Spleen (tissue), 11 donors: ENCODE measurements at regions not wholly inside any gene's neighbourhood (a gene's known extent, or its start where the extent isn't known, plus 50 kb on each side); places are given as distances from the start of the nearest gene placed in this dataset.

Experiments used
- DNase-seq: peaks from one replicate; pipeline ENCODE4 v3.0.0-alpha.2; 2020
- H3K27ac ChIP-seq, 8 donors: fragments of 200-600 bp; sonication (generic) in 7 of 8; 1 replicate in 4 of 8; 2 replicates in 4 of 8; pipeline versions ENCODE4 v1.5.0 to v1.8.0; 2016 to 2021; ENCODE audit warnings: inconsistent platforms in 4 of 8, mild to moderate bottlenecking in 4 of 8, moderate library complexity in 1 of 8
- H3K27me3 ChIP-seq, 7 donors: fragments of 200-600 bp; sonication (generic) in 6 of 7; replicated peaks in 1 of 7; 1 replicate in 4 of 7; 2 replicates in 3 of 7; pipeline versions ENCODE4 v1.5.0 to v1.8.0; 2016 to 2021; ENCODE audit warnings: inconsistent platforms in 3 of 7, mild to moderate bottlenecking in 1 of 7
- H3K36me3 ChIP-seq, 6 donors: fragments of 200-600 bp; sonication (generic) in 5 of 6; 1 replicate in 4 of 6; 2 replicates in 2 of 6; pipeline versions ENCODE4 v1.5.0 to v1.8.0; 2016 to 2021; ENCODE audit warnings: inconsistent platforms in 2 of 6
- H3K4me1 ChIP-seq, 6 donors: fragments of 200-600 bp; sonication (generic) in 5 of 6; 1 replicate in 3 of 6; 2 replicates in 3 of 6; pipeline versions ENCODE4 v1.5.0 to v1.8.0; 2016 to 2021; ENCODE audit warnings: inconsistent platforms in 3 of 6
- H3K4me3 ChIP-seq, 8 donors: fragments of 200-600 bp; sonication (generic) in 7 of 8; 1 replicate in 4 of 8; 2 replicates in 4 of 8; pipeline versions ENCODE4 v1.5.0 to v1.8.0; 2016 to 2021; ENCODE audit warnings: inconsistent platforms in 4 of 8, mild to moderate bottlenecking in 4 of 8, moderate library complexity in 2 of 8
- H3K9me3 ChIP-seq, 8 donors: fragments of 200-600 bp; sonication (generic) in 7 of 8; 1 replicate in 4 of 8; 2 replicates in 4 of 8; pipeline versions ENCODE4 v1.5.0 to v1.8.0; 2016 to 2021; ENCODE audit warnings: inconsistent platforms in 4 of 8
- CTCF ChIP-seq, 11 experiments: fragments of 200-600 bp in 7 of 11; fragments of 450-650 bp in 4 of 11; sonication (generic) in 4 of 11; IDR thresholded peaks in 8 of 11; conservative IDR thresholded peaks in 3 of 11; 1 replicate in 7 of 11; 2 replicates in 4 of 11; pipeline versions ENCODE4 v1.4.0 to v1.8.0; 2016 to 2021; ENCODE audit warnings: antibody characterized with exemption in 11 of 11, inconsistent platforms in 4 of 11, mild to moderate bottlenecking in 1 of 11
- POLR2A ChIP-seq, 3 donors: fragments of 450-650 bp; IDR thresholded peaks; one replicate each; pipeline ENCODE4 v1.5.1; 2017; ENCODE audit warnings: antibody characterized with exemption in 3 of 3, mild to moderate bottlenecking in 1 of 3
- POLR2AphosphoS5 ChIP-seq, 3 donors: sonication (generic); formaldehyde crosslinking; IDR thresholded peaks; one replicate each; pipeline ENCODE4 v1.5.1; 2017; ENCODE audit warnings: antibody characterized with exemption in 3 of 3
- WGBS, 5 donors: extraction: QIAGEN DNeasy Blood & Tissue Kit in 3 of 5; methylation state at CpG; one replicate each; pipeline versions ENCODE4 v1.1.5 to v1.1.7; 2013 to 2018; 5-methylcytosine and 5-hydroxymethylcytosine counted together
- intact Hi-C: fragments of 100-400 bp; cut with DNase I; formaldehyde crosslinking; loops from one replicate; pipeline ENCODE4 v1.15.0; 2023; ENCODE audit warnings: low total_unique reads
- donor health status: healthy with polysubstance abuse.
- donor health status: DM: no; HTN: no; CAD: no; lungs with moderate emphysema.
- donor health status: DM: no; HTN: no; CAD: no.
- donor health status: Bipolar disorder and iron deficiency.
- donor health status: healthy.
- donor health status: DM: no; HTN: no; CAD: no.
- donor health status: DM: yes; HTN: yes; CAD: no.

- H3K9me3 ChIP-seq = no peaks in the 10 kb centered on the region
- WGBS, 5 donors = 92 to 95% (median 93%) methylated on average over 9 of the region's 9 CpGs
- intact Hi-C loops = no loop called here
- H3K27me3 ChIP-seq = no peaks in the 10 kb centered on the region
- DNase-seq = peak; percentile 58
- H3K4me3 ChIP-seq = peak overlapping the region in 1 of 8 donors; percentile 28
- H3K36me3 ChIP-seq = no peaks in the 10 kb centered on the region
- H3K4me1 ChIP-seq = peaks cover 12 to 94% (median 55%) of the 10 kb centered on the region in 6 donors
- TF ChIP-seq CTCF (IDR thresholded peaks at IDR 0.05 in 8 of 11, conservative IDR thresholded peaks at IDR 0.05 in 3 of 11) (no peak), POLR2AphosphoS5 (IDR thresholded peaks at IDR 0.05) (no peak), POLR2A (IDR thresholded peaks at IDR 0.05) (no peak)
- H3K27ac ChIP-seq = peak overlapping the region in 4 of 8 donors; percentile 66 to 78 (median 68)
Observed at GRCh38 chr10:11672836-11673235, 61.4 kb upstream of the USP6NL start.

- Histone ChIP-seq H3K4me1 (peaks cover 6 to 93% (median 55%) of the 10 kb centered on the region in 6 donors), H3K4me3 (no peak overlapping the region), H3K27me3 (no peaks in the 10 kb centered on the region), H3K36me3 (no peaks in the 10 kb centered on the region), H3K9me3 (peaks cover 0 to 8% (median 0%) of the 10 kb centered on the region in 8 donors), H3K27ac (peak overlapping the region in 1 of 8 donors; percentile 23)
- intact Hi-C loops = no loop called here
- 79 to 94% (median 89%) methylated on average over 10 of the region's 10 CpGs for WGBS, 5 donors
- TF ChIP-seq CTCF (IDR thresholded peaks at IDR 0.05 in 8 of 11, conservative IDR thresholded peaks at IDR 0.05 in 3 of 11) (no peak), POLR2AphosphoS5 (IDR thresholded peaks at IDR 0.05) (no peak), POLR2A (IDR thresholded peaks at IDR 0.05) (no peak)
- peak; percentile 58 for DNase-seq
Observed at GRCh38 chr10:11670381-11670780, 58.9 kb upstream of the USP6NL start.

- Histone ChIP-seq H3K27me3 (no peaks in the 10 kb centered on the region), H3K27ac (peak overlapping the region; percentile 10 to 78 (median 65)), H3K4me1 (peaks cover 0 to 93% (median 53%) of the 10 kb centered on the region in 6 donors), H3K4me3 (no peak overlapping the region), H3K36me3 (no peaks in the 10 kb centered on the region), H3K9me3 (peaks cover 0 to 8% (median 0%) of the 10 kb centered on the region in 8 donors)
- intact Hi-C loops = no loop called here
- DNase-seq = peak; percentile 19
- TF ChIP-seq CTCF (IDR thresholded peaks at IDR 0.05 in 8 of 11, conservative IDR thresholded peaks at IDR 0.05 in 3 of 11) = no peak
- no peak for TF ChIP-seq POLR2A (IDR thresholded peaks at IDR 0.05)
- TF ChIP-seq POLR2AphosphoS5 (IDR thresholded peaks at IDR 0.05) = peak in 1 of 3 donors; percentile 50
- WGBS, 5 donors = 63 to 72% (median 70%) methylated on average over 9 of the region's 9 CpGs
Observed at GRCh38 chr10:11668847-11669610, 57.6 kb upstream of the USP6NL start.

- TF ChIP-seq POLR2AphosphoS5 (IDR thresholded peaks at IDR 0.05) (no peak), POLR2A (IDR thresholded peaks at IDR 0.05) (no peak), CTCF (IDR thresholded peaks at IDR 0.05 in 8 of 11, conservative IDR thresholded peaks at IDR 0.05 in 3 of 11) (no peak)
- H3K27me3 ChIP-seq = no peaks in the 10 kb centered on the region
- intact Hi-C loops = no loop called here
- H3K27ac ChIP-seq = peak overlapping the region in 6 of 8 donors; percentile 29 to 78 (median 70)
- peak; percentile 40 for DNase-seq
- H3K36me3 ChIP-seq = no peaks in the 10 kb centered on the region
- peaks cover 0 to 8% (median 0%) of the 10 kb centered on the region in 8 donors for H3K9me3 ChIP-seq
- peaks cover 0 to 93% (median 51%) of the 10 kb centered on the region in 6 donors for H3K4me1 ChIP-seq
- WGBS, 5 donors = 48 to 63% (median 54%) methylated on average over 4 of the region's 4 CpGs
- H3K4me3 ChIP-seq = no peak overlapping the region
Observed at GRCh38 chr10:11667756-11668155, 56.3 kb upstream of the USP6NL start.
